Mucosa of gallbladder (tissue), 1 donor: ENCODE measurements at regions not wholly inside any gene's neighbourhood (a gene's known extent, or its start where the extent isn't known, plus 50 kb on each side); places are given as distances from the start of the nearest gene placed in this dataset.

Experiments
- DNase-seq: peaks from one replicate; pipeline ENCODE4 v3.0.0-alpha.2; 2020; ENCODE audit warnings: low spot score
- donor health status: DM: no; HTN: no; CAD: no.

GRCh38 chr1:83813576-83813975 is 185.4 kb downstream of the TTLL7 start:
- no peak for DNase-seq

DNA sequence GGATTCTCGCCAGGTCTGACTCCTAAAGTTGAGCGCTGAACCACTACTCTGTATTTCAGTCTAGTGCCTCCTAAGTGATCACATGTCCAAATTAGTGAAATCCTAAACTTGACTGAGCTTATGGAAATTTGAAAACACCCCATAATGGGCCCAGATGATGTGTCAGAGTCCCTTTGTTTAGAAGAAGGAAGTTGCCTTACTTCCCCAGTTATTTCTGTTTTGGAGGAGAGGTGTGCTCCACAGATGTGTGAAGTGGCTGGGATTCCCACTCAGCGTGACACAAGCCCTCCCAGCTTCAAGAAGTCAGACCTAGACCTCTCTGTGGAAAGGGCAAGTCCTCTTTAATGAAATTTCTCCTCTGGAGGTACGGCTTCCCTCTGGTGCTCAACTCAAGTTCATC is 188.8 kb downstream of the TTLL7 start:
- no peak for DNase-seq

DNA sequence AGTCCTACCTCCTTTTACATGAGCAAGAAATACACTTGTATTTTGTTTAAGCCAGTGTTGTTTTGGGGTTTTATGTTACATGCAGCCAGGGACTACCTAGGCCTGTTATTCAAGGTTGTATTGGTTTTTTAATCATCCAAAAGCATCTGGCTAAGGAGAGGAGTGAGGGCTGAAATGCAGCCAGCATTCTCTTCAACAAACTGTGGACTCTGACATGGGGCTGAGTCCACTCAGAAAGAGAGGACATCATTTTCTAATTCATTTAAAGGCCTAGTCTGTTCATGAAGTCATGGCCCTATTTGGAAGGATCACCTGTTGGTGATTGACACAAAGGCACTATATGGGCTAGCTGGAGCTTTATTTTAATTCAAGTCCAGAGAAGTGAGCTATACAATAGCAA is 190.4 kb downstream of the TTLL7 start:
- DNase-seq: no peak

DNA sequence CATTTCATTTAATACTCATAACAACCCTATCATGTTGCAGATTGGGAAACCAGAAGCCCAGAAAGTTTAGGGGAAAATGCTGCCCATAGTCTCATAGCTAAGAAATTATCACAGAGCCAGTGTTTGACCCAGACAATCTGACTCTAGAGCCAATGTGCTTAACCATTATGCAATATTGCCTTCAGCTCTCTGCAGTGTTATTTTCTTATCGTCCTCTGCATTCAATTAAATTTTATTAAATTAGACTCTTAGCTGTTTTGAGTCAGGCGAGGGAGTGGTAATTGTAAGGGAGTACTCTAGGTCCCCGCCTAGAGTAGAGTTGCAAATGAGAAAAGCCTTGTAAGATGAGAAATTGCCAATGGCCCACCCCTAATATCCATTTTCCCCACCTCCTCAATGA is 191.1 kb downstream of the TTLL7 start:
- no peak for DNase-seq

GRCh38 chr1:83807231-83807630 is 191.7 kb downstream of the TTLL7 start:
- DNase-seq: no peak

DNA sequence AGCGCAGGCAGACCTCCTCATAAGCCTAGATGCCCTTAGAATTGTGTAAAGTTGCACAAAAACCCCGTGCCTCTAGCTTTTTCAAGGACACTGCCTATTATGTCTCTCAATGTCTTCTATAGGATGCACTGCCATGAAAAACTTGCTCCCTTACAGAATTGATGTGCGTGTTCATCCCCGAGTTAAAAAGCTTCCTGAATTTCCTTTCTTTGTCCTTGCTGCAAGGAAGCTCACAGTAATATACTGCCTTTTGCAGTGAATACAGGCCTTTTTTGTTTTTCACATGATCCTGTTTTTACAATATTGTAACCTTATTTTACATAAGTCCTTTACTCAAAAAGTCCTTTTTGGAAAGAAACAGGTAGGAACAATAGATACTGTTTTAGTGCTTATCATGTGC is 193.0 kb downstream of the TTLL7 start:
- no peak for DNase-seq

GRCh38 chr1:83802460-83803152 is 196.3 kb downstream of the TTLL7 start:
- DNase-seq: no peak

DNA sequence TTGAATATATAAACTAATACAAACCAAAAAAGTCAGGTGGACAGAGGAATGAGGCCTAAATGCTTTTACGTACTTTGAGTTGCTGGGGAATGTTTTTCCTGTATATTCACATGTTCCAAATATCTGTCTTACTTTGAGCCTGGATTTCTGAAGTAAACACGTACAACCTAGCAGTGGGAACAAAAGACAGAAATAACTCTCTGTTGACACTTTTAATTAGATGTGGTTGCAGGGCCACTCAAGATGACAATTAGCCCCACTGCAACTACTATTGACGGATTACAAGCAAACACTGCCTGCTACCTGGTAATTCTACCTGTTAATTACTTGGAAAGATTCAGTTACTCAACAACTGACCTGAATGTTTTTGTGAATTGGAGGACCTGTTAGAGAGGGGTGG is 196.9 kb downstream of the TTLL7 start:
- no peak for DNase-seq

DNA sequence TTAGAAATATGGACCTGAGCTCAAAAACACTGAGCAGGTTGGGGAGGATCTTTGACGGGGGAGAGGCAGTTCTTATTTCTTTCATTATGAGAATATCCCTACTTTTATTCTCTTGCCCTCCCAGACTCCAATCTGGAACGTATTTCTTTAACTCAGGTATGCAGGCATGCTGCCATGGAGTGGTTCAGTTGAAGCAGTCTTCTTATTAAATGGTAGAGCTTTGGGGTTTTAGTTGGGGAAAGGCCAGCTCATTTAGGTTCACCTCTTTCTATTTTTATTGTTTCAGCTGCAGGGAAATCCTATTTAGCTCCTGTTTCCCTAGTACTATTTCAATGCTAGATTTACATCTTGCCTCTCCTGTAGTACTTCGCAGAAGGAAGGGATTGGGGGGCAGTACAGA is 198.9 kb downstream of the TTLL7 start:
- DNase-seq: no peak

- no peak for DNase-seq
These were observed 199.3 kb downstream of the TTLL7 start for GRCh38 chr1:83799594-83799993.

GRCh38 chr1:83798965-83799364 is 200.0 kb downstream of the TTLL7 start:
- no peak for DNase-seq

DNA sequence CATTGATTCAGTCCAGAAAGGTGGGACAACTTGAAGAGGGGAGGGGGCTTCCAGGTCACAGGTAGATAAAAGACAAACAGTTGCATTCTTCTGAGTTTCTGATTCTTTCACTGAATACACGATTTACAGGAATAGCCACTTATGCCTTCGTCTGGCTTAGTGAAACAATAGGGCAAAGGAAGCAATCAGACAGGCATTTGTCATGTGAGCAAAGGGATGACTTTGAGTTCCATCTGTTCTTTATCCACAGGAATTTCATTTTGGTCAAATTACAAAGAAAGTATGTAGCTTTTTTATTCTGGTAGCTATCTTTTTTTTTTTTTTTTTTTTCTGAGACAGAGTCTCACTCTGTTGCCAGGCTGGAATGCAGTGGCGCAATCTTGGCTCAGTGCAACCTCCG is 202.5 kb downstream of the TTLL7 start:
- no peak for DNase-seq

DNA sequence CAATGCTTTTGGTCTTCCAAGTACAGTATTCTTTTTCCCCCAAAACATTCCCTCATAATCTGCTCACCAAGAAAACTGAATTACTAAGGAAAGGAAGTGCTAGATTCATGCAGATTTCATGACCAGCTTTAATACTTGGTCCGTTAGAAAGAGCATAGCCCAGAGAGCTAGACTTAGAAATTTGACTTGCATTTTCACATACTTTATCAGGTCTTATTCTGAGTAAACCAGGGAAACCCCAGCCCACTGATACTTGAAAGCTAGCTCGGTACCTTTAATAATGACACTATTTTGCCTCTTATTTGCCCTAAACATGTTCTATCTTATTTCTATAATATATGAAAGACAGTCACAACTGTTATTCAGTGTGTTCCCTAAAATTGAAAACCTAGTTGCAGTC is 204.5 kb downstream of the TTLL7 start:
- DNase-seq: no peak

DNA sequence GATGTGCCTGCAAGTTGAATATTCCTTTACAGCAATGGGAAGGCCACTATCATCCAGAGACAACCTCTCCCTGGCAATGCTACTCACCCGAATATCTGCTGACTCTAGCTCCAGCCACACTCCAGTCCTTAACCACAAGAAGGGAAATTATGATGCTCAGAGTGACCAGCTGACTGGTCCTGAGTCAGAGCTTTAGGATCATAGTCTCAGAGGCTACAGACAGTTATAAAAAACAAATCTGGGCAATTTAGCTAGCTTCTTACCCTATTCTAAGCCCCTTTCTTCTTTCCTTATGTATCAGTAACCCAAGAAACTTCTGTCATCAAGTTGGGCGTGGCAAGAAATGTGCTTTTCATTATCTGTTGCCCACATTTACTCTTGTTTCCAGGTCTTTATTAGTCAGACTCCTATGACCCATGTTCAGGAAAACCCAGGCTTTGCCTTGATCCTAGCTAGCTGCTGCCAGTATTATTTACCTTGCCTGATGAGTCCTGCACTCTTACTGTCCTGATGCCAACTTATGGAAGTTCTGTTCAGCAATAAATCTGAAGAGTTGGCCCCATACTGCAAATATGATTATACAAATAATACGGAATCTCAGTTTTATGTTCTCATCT is 207.0 kb downstream of the TTLL7 start:
- DNase-seq: no peak

DNA sequence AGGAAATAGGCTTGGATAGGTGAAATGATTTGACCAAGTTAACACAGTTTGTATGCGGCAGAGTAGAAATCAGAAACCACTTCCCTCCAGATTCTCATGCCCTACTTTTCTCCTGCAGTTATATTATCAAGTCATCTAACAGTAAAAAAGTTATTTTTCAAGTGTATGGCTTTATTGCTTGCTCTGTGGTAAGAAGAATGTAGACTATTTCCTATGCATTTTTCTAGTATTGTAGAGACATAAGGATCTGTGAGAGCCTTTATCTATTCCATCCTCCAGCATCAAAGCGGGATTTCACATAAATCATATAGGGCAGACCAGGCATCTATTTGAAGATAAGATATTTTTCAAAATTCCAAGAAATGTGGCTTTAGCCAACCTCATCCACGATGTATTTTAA is 208.5 kb downstream of the TTLL7 start:
- no peak for DNase-seq

- DNase-seq: no peak
These were observed 211.5 kb downstream of the TTLL7 start for GRCh38 chr1:83787246-83787998.

GRCh38 chr1:83781667-83782066 is 217.3 kb downstream of the TTLL7 start:
- DNase-seq: no peak

GRCh38 chr1:83779565-83779964 is 219.4 kb downstream of the TTLL7 start:
- no peak for DNase-seq

DNA sequence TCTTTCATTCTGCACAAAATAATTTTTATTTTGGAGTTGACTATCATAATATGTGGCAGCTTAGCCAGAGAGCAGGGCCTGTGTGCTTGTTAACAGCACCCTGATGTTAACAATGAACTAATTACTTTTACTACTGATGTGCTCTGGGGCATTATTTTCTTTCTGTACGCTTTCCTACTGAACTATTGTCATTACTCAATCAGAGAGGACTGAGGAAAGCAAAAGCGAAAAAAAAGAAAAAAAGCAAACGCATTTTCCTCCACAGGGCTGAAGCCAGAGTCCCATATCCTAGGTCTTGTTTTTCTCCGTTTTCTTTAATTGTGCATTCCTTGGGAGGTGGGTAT is 221.2 kb downstream of the TTLL7 start:
- no peak for DNase-seq

- DNase-seq: no peak
These were observed 221.8 kb downstream of the TTLL7 start for GRCh38 chr1:83776913-83777757.

- no peak for DNase-seq
These were observed 222.8 kb downstream of the TTLL7 start for GRCh38 chr1:83775977-83776603.

DNA sequence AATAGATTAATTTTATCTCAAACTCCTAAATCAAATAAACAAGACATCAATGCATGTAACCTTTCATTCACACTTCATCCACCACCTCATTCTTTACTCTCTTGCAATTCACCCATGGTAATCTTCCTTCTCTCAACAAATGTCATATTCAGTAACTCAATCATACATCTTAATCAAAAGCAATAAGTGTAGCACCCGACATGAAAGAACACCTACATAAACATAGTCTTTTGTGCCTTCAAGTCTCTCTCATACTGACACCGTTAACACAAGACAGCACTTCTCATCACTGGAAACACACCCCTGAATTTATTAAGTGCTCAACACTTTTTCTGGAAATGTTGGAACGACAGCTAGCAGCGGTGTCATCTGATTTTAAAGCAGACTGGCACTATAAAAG is 225.9 kb downstream of the TTLL7 start:
- no peak for DNase-seq
